ENCODE measurements at regions not wholly inside any gene's neighbourhood (a gene's known extent, or its start where the extent isn't known, plus 50 kb on each side); places are given as distances from the start of the nearest gene placed in this dataset.

DNA sequence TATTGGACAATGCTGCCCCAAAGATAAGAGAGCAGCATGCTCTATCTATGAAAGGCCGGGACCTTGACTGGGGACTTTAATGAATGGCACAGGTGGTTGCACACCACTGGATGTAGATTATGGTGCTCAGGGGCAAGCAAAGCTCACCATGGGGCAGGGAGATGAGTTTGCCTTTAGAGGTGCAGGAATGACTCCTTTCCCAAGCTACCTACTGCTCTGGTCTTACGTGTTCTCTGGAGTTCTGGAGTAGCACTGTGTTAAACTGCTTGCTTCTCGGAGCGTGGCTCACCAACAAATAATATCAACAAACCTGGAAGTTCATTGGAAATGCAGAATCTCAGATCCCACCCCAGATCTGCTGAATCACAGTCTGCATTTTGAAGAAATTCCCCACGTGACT lies 445.3 kb downstream of the RPS24 start:
- TF ChIP-seq, protein P1, sequence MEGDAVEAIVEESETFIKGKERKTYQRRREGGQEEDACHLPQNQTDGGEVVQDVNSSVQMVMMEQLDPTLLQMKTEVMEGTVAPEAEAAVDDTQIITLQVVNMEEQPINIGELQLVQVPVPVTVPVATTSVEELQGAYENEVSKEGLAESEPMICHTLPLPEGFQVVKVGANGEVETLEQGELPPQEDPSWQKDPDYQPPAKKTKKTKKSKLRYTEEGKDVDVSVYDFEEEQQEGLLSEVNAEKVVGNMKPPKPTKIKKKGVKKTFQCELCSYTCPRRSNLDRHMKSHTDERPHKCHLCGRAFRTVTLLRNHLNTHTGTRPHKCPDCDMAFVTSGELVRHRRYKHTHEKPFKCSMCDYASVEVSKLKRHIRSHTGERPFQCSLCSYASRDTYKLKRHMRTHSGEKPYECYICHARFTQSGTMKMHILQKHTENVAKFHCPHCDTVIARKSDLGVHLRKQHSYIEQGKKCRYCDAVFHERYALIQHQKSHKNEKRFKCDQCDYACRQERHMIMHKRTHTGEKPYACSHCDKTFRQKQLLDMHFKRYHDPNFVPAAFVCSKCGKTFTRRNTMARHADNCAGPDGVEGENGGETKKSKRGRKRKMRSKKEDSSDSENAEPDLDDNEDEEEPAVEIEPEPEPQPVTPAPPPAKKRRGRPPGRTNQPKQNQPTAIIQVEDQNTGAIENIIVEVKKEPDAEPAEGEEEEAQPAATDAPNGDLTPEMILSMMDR (conservative IDR thresholded peaks at IDR 0.05 in 1 of 2, IDR thresholded peaks at IDR 0.05 in 1 of 2; ENCODE audit: extremely low read depth in 1 of 2, insufficient read depth in 1 of 2, low read depth in 1 of 2, low read length in 2 of 2) = no peak
- no peak for TF ChIP-seq EZH2 (IDR thresholded peaks at IDR 0.05; ENCODE audit: borderline replicate concordance, low read length)

Measured in mammary epithelial cell (primary cell).